ENCODE measurements at regions not wholly inside any gene's neighbourhood (a gene's known extent, or its start where the extent isn't known, plus 50 kb on each side); places are given as distances from the start of the nearest gene placed in this dataset.

- H3K9me3 Mint-ChIP-seq: peaks cover 3% of the 10 kb centered on the region
- H3K27ac Mint-ChIP-seq (ENCODE audit: unreplicated experiment): no peak overlapping the region
- no peaks in the 10 kb centered on the region for H3K36me3 Mint-ChIP-seq (ENCODE audit: low read depth)
- no peak for TF ChIP-seq CTCF (conservative IDR thresholded peaks at IDR 0.05)
- DNase-seq (ENCODE audit: low read depth, low spot score): no peak
- H3K27me3 Mint-ChIP-seq (ENCODE audit: low read depth): no peaks in the 10 kb centered on the region
- H3K4me1 Mint-ChIP-seq: no peaks in the 10 kb centered on the region
- no peak overlapping the region for H3K4me3 Mint-ChIP-seq
Measured at GRCh38 chr2:225788571-225789094, 389.1 kb downstream of the NYAP2 start.

- no peak for TF ChIP-seq CTCF (conservative IDR thresholded peaks at IDR 0.05)
- no peaks in the 10 kb centered on the region for H3K27me3 Mint-ChIP-seq (ENCODE audit: low read depth)
- no peak overlapping the region for H3K4me3 Mint-ChIP-seq
- H3K4me1 Mint-ChIP-seq: no peaks in the 10 kb centered on the region
- peaks cover 3% of the 10 kb centered on the region for H3K9me3 Mint-ChIP-seq
- no peaks in the 10 kb centered on the region for H3K36me3 Mint-ChIP-seq (ENCODE audit: low read depth)
- DNase-seq (ENCODE audit: low read depth, low spot score): no peak
- no peak overlapping the region for H3K27ac Mint-ChIP-seq (ENCODE audit: unreplicated experiment)
Measured at GRCh38 chr2:225787497-225787896, 388.0 kb downstream of the NYAP2 start.

GRCh38 chr2:225781991-225782390 lies 382.5 kb downstream of the NYAP2 start:
- TF ChIP-seq CTCF (conservative IDR thresholded peaks at IDR 0.05): no peak
- H3K9me3 Mint-ChIP-seq: no peaks in the 10 kb centered on the region

GRCh38 chr2:225781145-225781544 lies 381.6 kb downstream of the NYAP2 start:
- Mint-ChIP-seq H3K9me3 (no peaks in the 10 kb centered on the region), H3K27ac (ENCODE audit: unreplicated experiment) (no peak overlapping the region), H3K36me3 (ENCODE audit: low read depth) (no peaks in the 10 kb centered on the region), H3K4me1 (no peaks in the 10 kb centered on the region), H3K4me3 (no peak overlapping the region), H3K27me3 (ENCODE audit: low read depth) (no peaks in the 10 kb centered on the region)
- no peak for DNase-seq (ENCODE audit: low read depth, low spot score)
- no peak for TF ChIP-seq CTCF (conservative IDR thresholded peaks at IDR 0.05)

More at GRCh38 chr2:225781991-225782390, 382.5 kb downstream of the NYAP2 start:
- no peak overlapping the region for H3K27ac Mint-ChIP-seq (ENCODE audit: unreplicated experiment)
- H3K4me3 Mint-ChIP-seq: no peak overlapping the region
- no peaks in the 10 kb centered on the region for H3K36me3 Mint-ChIP-seq (ENCODE audit: low read depth)
- H3K4me1 Mint-ChIP-seq: no peaks in the 10 kb centered on the region
- no peak for DNase-seq (ENCODE audit: low read depth, low spot score)
- H3K27me3 Mint-ChIP-seq (ENCODE audit: low read depth): no peaks in the 10 kb centered on the region

- no peaks in the 10 kb centered on the region for H3K27me3 Mint-ChIP-seq (ENCODE audit: low read depth)
- H3K36me3 Mint-ChIP-seq (ENCODE audit: low read depth): no peaks in the 10 kb centered on the region
- DNase-seq (ENCODE audit: low read depth, low spot score): no peak
- H3K4me3 Mint-ChIP-seq: no peak overlapping the region
- H3K9me3 Mint-ChIP-seq: peaks cover 5% of the 10 kb centered on the region
- H3K4me1 Mint-ChIP-seq: no peaks in the 10 kb centered on the region
- no peak for TF ChIP-seq CTCF (conservative IDR thresholded peaks at IDR 0.05)
- H3K27ac Mint-ChIP-seq (ENCODE audit: unreplicated experiment): no peak overlapping the region
Measured at GRCh38 chr2:225779829-225780228, 380.3 kb downstream of the NYAP2 start.

DNA sequence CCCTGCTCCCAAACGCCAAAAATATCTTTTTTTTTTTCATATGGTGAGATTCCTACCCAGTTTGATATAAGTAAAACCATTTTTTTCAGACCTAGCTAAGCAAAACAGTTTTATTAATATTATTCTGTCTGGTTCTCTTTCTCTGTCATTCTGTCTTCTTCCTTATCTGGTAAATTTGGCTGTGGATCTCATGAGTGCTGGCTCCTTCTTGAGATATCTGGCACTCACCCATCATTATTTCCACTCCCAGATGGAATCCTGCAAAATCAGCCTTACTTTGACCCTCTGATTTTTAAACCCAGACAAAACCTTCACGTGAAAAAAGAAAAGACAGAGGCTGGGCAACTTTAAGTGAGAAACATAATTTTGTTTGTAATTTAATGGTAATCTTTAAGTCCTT lies 373.6 kb downstream of the NYAP2 start:
- H3K9me3 Mint-ChIP-seq: peaks cover 5% of the 10 kb centered on the region
- H3K27ac Mint-ChIP-seq (ENCODE audit: unreplicated experiment): no peak overlapping the region

More for the DNA sequence above, 373.6 kb downstream of the NYAP2 start:
- Mint-ChIP-seq H3K4me1 (no peaks in the 10 kb centered on the region), H3K27me3 (ENCODE audit: low read depth) (no peaks in the 10 kb centered on the region), H3K36me3 (ENCODE audit: low read depth) (no peaks in the 10 kb centered on the region), H3K4me3 (no peak overlapping the region)
- TF ChIP-seq CTCF (conservative IDR thresholded peaks at IDR 0.05): no peak
- DNase-seq (ENCODE audit: low read depth, low spot score): no peak
